Suprapubic skin (tissue), 4 donors: ENCODE measurements at regions not wholly inside any gene's neighbourhood (a gene's known extent, or its start where the extent isn't known, plus 50 kb on each side); places are given as distances from the start of the nearest gene placed in this dataset.
"Not testable (repeated sequence)": the region's sequence is repeated elsewhere in the genome, so short reads cannot be mapped to it uniquely, and the experiment has no call there.

ENCODE experiments used
- DNase-seq, 2 donors: peaks; one replicate each; pipeline ENCODE4 v3.0.0-alpha.2; 2019; ENCODE audit warnings: low spot score in 2 of 2
- H3K27ac ChIP-seq: fragments of 200-600 bp; sonication (generic); one replicate; pipeline ENCODE4 v1.5.1; 2019
- H3K27me3 ChIP-seq: fragments of 200-600 bp; sonication (generic); one replicate; pipeline ENCODE4 v1.5.1; 2019
- H3K36me3 ChIP-seq: fragments of 200-600 bp; sonication (generic); one replicate; pipeline ENCODE4 v1.5.1; 2019
- H3K4me1 ChIP-seq: fragments of 200-600 bp; sonication (generic); one replicate; pipeline ENCODE4 v1.5.1; 2019
- H3K4me3 ChIP-seq: fragments of 200-600 bp; sonication (generic); one replicate; pipeline ENCODE4 v1.5.1; 2019; ENCODE audit warnings: mild to moderate bottlenecking
- H3K9me3 ChIP-seq: fragments of 200-600 bp; sonication (generic); one replicate; pipeline ENCODE4 v1.5.1; 2019
- CTCF ChIP-seq, 2 donors: fragments of 200-600 bp in 1 of 2; fragments of 450-650 bp in 1 of 2; sonication (generic) in 1 of 2; IDR thresholded peaks; one replicate each; pipeline ENCODE4 v1.5.1; 2016 to 2019; ENCODE audit warnings: antibody characterized with exemption in 2 of 2, mild to moderate bottlenecking in 1 of 2, moderate library complexity in 1 of 2
- EP300 ChIP-seq: sonication (generic); formaldehyde crosslinking; IDR thresholded peaks from one replicate; pipeline ENCODE4 v1.6.1; 2017; ENCODE audit warnings: antibody characterized with exemption
- POLR2A ChIP-seq, 2 donors: fragments of 450-650 bp; IDR thresholded peaks; one replicate each; pipeline ENCODE4 v1.6.1; 2017; ENCODE audit warnings: antibody characterized with exemption in 2 of 2, mild to moderate bottlenecking in 2 of 2, moderate library complexity in 2 of 2
- POLR2AphosphoS5 ChIP-seq, 3 donors: sonication (generic); formaldehyde crosslinking; IDR thresholded peaks; one replicate each; pipeline ENCODE4 v1.6.1; 2017; ENCODE audit warnings: antibody characterized with exemption in 3 of 3
- WGBS: methylation state at CpG from one replicate; pipeline ENCODE4 v1.1.5; 2018; 5-methylcytosine and 5-hydroxymethylcytosine counted together

GRCh38 chr20:40965671-40966070 is 63.0 kb upstream of the TOP1 start:
- H3K27me3 ChIP-seq, result no peaks in the 10 kb centered on the region
- no peaks in the 10 kb centered on the region for H3K36me3 ChIP-seq
- H3K4me3 ChIP-seq, result no peak overlapping the region
- DNase-seq, result no peak
- TF ChIP-seq CTCF (IDR thresholded peaks at IDR 0.05) (no peak), EP300 (no peak), POLR2A (IDR thresholded peaks at IDR 0.05) (no peak), POLR2AphosphoS5 (IDR thresholded peaks at IDR 0.05) (no peak)
- 89% methylated on average over 4 of the region's 4 CpGs for WGBS
- H3K27ac ChIP-seq, result no peak overlapping the region
- H3K4me1 ChIP-seq, result peaks cover 29% of the 10 kb centered on the region
- no peaks in the 10 kb centered on the region for H3K9me3 ChIP-seq

GRCh38 chr20:40966103-40966502 is 62.5 kb upstream of the TOP1 start:
- Histone ChIP-seq H3K36me3 (no peaks in the 10 kb centered on the region), H3K9me3 (no peaks in the 10 kb centered on the region), H3K4me3 (no peak overlapping the region), H3K27me3 (no peaks in the 10 kb centered on the region), H3K4me1 (peaks cover 24% of the 10 kb centered on the region), H3K27ac (no peak overlapping the region)
- TF ChIP-seq POLR2A (IDR thresholded peaks at IDR 0.05), result no peak
- no peak for TF ChIP-seq POLR2AphosphoS5 (IDR thresholded peaks at IDR 0.05)
- no peak for TF ChIP-seq EP300
- no peak for TF ChIP-seq CTCF (IDR thresholded peaks at IDR 0.05)
- 92% methylated on average over 2 of the region's 2 CpGs for WGBS
- DNase-seq, result no peak

GRCh38 chr20:40966516-40967185 is 62.0 kb upstream of the TOP1 start:
- Histone ChIP-seq H3K27ac (no peak overlapping the region), H3K9me3 (no peaks in the 10 kb centered on the region), H3K4me1 (peaks cover 20% of the 10 kb centered on the region), H3K36me3 (no peaks in the 10 kb centered on the region), H3K4me3 (no peak overlapping the region), H3K27me3 (no peaks in the 10 kb centered on the region)
- no peak for DNase-seq
- no peak for TF ChIP-seq CTCF (IDR thresholded peaks at IDR 0.05)
- TF ChIP-seq POLR2AphosphoS5 (IDR thresholded peaks at IDR 0.05), result no peak
- no peak for TF ChIP-seq EP300
- no peak for TF ChIP-seq POLR2A (IDR thresholded peaks at IDR 0.05)
- WGBS, result 70% methylated on average over 9 of the region's 9 CpGs

- Histone ChIP-seq H3K27me3 (no peaks in the 10 kb centered on the region), H3K36me3 (no peaks in the 10 kb centered on the region), H3K4me1 (peaks cover 12% of the 10 kb centered on the region), H3K27ac (no peak overlapping the region), H3K4me3 (no peak overlapping the region), H3K9me3 (no peaks in the 10 kb centered on the region)
- 78% methylated on average over 4 of the region's 4 CpGs for WGBS
- no peak for TF ChIP-seq EP300
- no peak for TF ChIP-seq CTCF (IDR thresholded peaks at IDR 0.05)
- no peak for TF ChIP-seq POLR2AphosphoS5 (IDR thresholded peaks at IDR 0.05)
- no peak for TF ChIP-seq POLR2A (IDR thresholded peaks at IDR 0.05)
- no peak for DNase-seq
Observed at GRCh38 chr20:40967700-40968099, 60.9 kb upstream of the TOP1 start.

GRCh38 chr20:40968816-40969562 is 59.6 kb upstream of the TOP1 start:
- WGBS, result 23% methylated on average over 24 of the region's 28 CpGs
- not testable (repeated sequence) for H3K36me3 ChIP-seq, H3K4me1 ChIP-seq, H3K9me3 ChIP-seq, H3K27ac ChIP-seq, H3K27me3 ChIP-seq
- DNase-seq, result peak; percentile 87 to 92
- peak; percentile 94 to 97 for TF ChIP-seq CTCF (IDR thresholded peaks at IDR 0.05)
- H3K4me3 ChIP-seq, result peak overlapping the region; percentile 42
